K562 (cell line): ENCODE measurements at regions not wholly inside any gene's neighbourhood (a gene's known extent, or its start where the extent isn't known, plus 50 kb on each side); places are given as distances from the start of the nearest gene placed in this dataset.

Experiments used
- ATAC-seq: fragments of 200-7000 bp; cut with Tn5 transposase; 3 replicates; pipeline ENCODE4 v1.9.1; 2020; ENCODE audit warnings: moderate library complexity
- BruUV-seq: library from RNA; stranded (reverse); fragments of 400-500 nt; replicated peaks from 2 replicates; lab custom pipeline; 2021; lab: Mats Ljungman, UMichigan
- CTCF ChIA-PET: fragments of 300-600 bp; formaldehyde crosslinking; extraction: SDS; loops from one replicate; lab custom pipeline; 2021; ENCODE audit warnings: low intra/inter-chr PET ratio; lab: Yijun Ruan, JAX
- POLR2A ChIA-PET: fragments of 300-600, 350-650 bp; sonication (Branson Sonifier 250); formaldehyde crosslinking; extraction: SDS; loops from one replicate; lab custom pipeline; 2021; ENCODE audit warnings: antibody characterized with exemption, inconsistent platforms; lab: Yijun Ruan, JAX
- DNase-seq, 4 experiments: peaks; one replicate each; pipeline versions ENCODE4 v3.0.0 to v3.0.0-alpha.2; 2011 to 2018; ENCODE audit warnings: low spot score in 3 of 4, mixed read lengths in 3 of 4; ENCODE audit errors: extremely low read depth in 1 of 4
- FAIRE-seq: peaks from 2 replicates; lab custom pipeline; 2011; peaks lifted over from hg19 to GRCh38; lab: Jason Lieb, UNC
- H2AFZ ChIP-seq: 2 replicates; pipeline ENCODE4 v1.6.0; 2011; ENCODE audit warnings: low read depth, low read length, control low read depth, inconsistent platforms
- H3K27ac ChIP-seq: fragments of 200-600 bp; 3 replicates; pipeline ENCODE4 v1.8.0; 2011; ENCODE audit warnings: low read depth, mild to moderate bottlenecking, control low read depth, inconsistent platforms, low read length, moderate library complexity, mixed read lengths; ENCODE audit errors: extremely low read depth
- H3K27me3 ChIP-seq, 2 experiments: fragments of 300-600 bp in 1 of 2; 2 replicates in 1 of 2; 3 replicates in 1 of 2; pipeline versions ENCODE4 v1.6.0 to v1.8.0; 2011; ENCODE audit warnings: inconsistent platforms in 2 of 2, low read length in 2 of 2, mild to moderate bottlenecking in 1 of 2, mixed read lengths in 1 of 2, moderate library complexity in 1 of 2; ENCODE audit not compliant: control insufficient read depth in 2 of 2, insufficient read depth in 2 of 2
- H3K36me3 ChIP-seq: fragments of 300-600 bp; 3 replicates; pipeline ENCODE4 v1.8.0; 2011; ENCODE audit warnings: mild to moderate bottlenecking, low read length, inconsistent platforms; ENCODE audit not compliant: control insufficient read depth, insufficient read depth
- H3K4me1 ChIP-seq, 2 experiments: fragments of 200-600 bp in 1 of 2; replicated peaks in 1 of 2; 2 replicates in 1 of 2; 3 replicates in 1 of 2; pipeline versions ENCODE4 v1.5.1 to v1.8.0; 2011; ENCODE audit warnings: inconsistent platforms in 2 of 2, low read length in 2 of 2, mild to moderate bottlenecking in 1 of 2, mixed read lengths in 1 of 2, moderate library complexity in 1 of 2; ENCODE audit not compliant: control insufficient read depth in 2 of 2, insufficient read depth in 2 of 2
- H3K4me2 ChIP-seq: 2 replicates; pipeline ENCODE4 v1.6.1; 2011; ENCODE audit warnings: low read length, control low read depth, inconsistent platforms, mixed read lengths; ENCODE audit not compliant: insufficient read depth
- H3K4me3 ChIP-seq: fragments of 200-600 bp; sonication (generic), shearing (Covaris generic); 2 replicates; pipeline ENCODE4 v1.5.1; 2016; ENCODE audit warnings: control low read depth, inconsistent platforms
- H3K79me2 ChIP-seq: fragments of 200-600 bp; 3 replicates; pipeline ENCODE4 v1.8.0; 2011; ENCODE audit warnings: low read length, inconsistent platforms; ENCODE audit not compliant: control insufficient read depth, insufficient read depth
- H3K9ac ChIP-seq, 2 experiments: 2 replicates each; pipeline versions ENCODE4 v1.6.0 to v1.6.1; 2011; ENCODE audit warnings: low read depth in 2 of 2, low read length in 2 of 2, control low read depth in 1 of 2, inconsistent platforms in 1 of 2, mild to moderate bottlenecking in 1 of 2, mixed read lengths in 1 of 2; ENCODE audit not compliant: insufficient read depth in 1 of 2
- H3K9me1 ChIP-seq: one replicate; pipeline ENCODE4 v1.6.0; 2011; ENCODE audit warnings: inconsistent platforms, mild to moderate bottlenecking, low read length, moderate library complexity; ENCODE audit not compliant: control insufficient read depth, insufficient read depth
- H3K9me3 ChIP-seq: replicated peaks from 2 replicates; pipeline ENCODE4 v1.5.1; 2011; ENCODE audit warnings: low read depth, low read length, inconsistent platforms; ENCODE audit not compliant: control insufficient read depth, insufficient read depth
- H4K20me1 ChIP-seq: replicated peaks from 2 replicates; pipeline ENCODE4 v1.6.1; 2011; ENCODE audit warnings: low read length, inconsistent platforms, mixed read lengths; ENCODE audit not compliant: control insufficient read depth, insufficient read depth
- ARID1B ChIP-seq: fragments of 450-650 bp; IDR thresholded peaks from 2 replicates; pipeline ENCODE4 v1.6.1; 2016; ENCODE audit warnings: antibody characterized with exemption, mild to moderate bottlenecking, inconsistent platforms
- CHCHD3 ChIP-seq: fragments of 250-450 bp; sonication (Bioruptor Pico); IDR thresholded peaks from 2 replicates; pipeline ENCODE4 v2.1.2; 2022; ENCODE audit warnings: mild to moderate bottlenecking
- FOXP4 ChIP-seq: sonication (generic); formaldehyde crosslinking; IDR thresholded peaks from 2 replicates; pipeline ENCODE4 v1.8.0; 2022; ENCODE audit warnings: mild to moderate bottlenecking, missing genetic modification reagents, borderline replicate concordance
- ILK ChIP-seq: fragments of 450-650 bp; IDR thresholded peaks from 2 replicates; pipeline ENCODE4 v1.6.1; 2016; ENCODE audit warnings: missing genetic modification characterization, low read depth, mild to moderate bottlenecking, missing compliant biosample characterization, moderate library complexity, borderline replicate concordance
- WGBS: fragments of 100-300 bp; shearing (Covaris generic); methylation state at CpG from one replicate; pipeline ENCODE4 v1.1.6; 2016; ENCODE audit warnings: low coverage, mixed read lengths; ENCODE audit not compliant: insufficient coverage; ENCODE audit errors: missing lambda C conversion rate; 5-methylcytosine and 5-hydroxymethylcytosine counted together
- in situ Hi-C: fragments of 300-500 bp; cut with MboI; formaldehyde crosslinking; loops from 4 replicates; pipeline ENCODE4 v1.15.0; 2018; ENCODE audit warnings: inconsistent platforms, mixed read lengths
- intact Hi-C: fragments of 100-400 bp; cut with micrococcal nuclease; formaldehyde crosslinking; loops from 2 replicates; pipeline ENCODE4 v1.14.2; 2022
- TF ChIP-seq, protein P1 (sequence below): fragments of 250-450 bp; sonication (Bioruptor Pico); IDR thresholded peaks from 2 replicates; pipeline ENCODE4 v1.5.0; 2021

GRCh38 chr13:74077792-74078191, 56.4 kb downstream of the KLF12 start:
- H3K27me3 ChIP-seq: no peaks in the 10 kb centered on the region
- ChIA-PET CTCF (no interaction called here), POLR2A (no interaction called here)
- no peak overlapping the region for H3K9ac ChIP-seq
- no peak overlapping the region for H3K4me2 ChIP-seq
- ATAC-seq: no peak
- no peaks in the 10 kb centered on the region for H3K9me3 ChIP-seq
- H3K4me3 ChIP-seq: no peak overlapping the region
- no TSS peak for BruUV-seq
- H3K36me3 ChIP-seq: no peaks in the 10 kb centered on the region
- H3K79me2 ChIP-seq: no peaks in the 10 kb centered on the region
- no peak overlapping the region for H3K27ac ChIP-seq
- no peaks in the 10 kb centered on the region for H4K20me1 ChIP-seq
- intact Hi-C loops: no loop called here
- no peak for DNase-seq
- no peak for FAIRE-seq
- H3K9me1 ChIP-seq: no peaks in the 10 kb centered on the region
- in situ Hi-C loops: no loop called here
- WGBS: 4% methylated on average over 2 of the region's 2 CpGs
- no peaks in the 10 kb centered on the region for H3K4me1 ChIP-seq
- TF ChIP-seq ARID1B: no peak
- no peak for TF ChIP-seq FOXP4 (CRISPR knock-in tag)
- TF ChIP-seq CHCHD3 (CRISPR knock-in tag): no peak
- TF ChIP-seq ILK (tag): no peak
- TF ChIP-seq, protein P1, sequence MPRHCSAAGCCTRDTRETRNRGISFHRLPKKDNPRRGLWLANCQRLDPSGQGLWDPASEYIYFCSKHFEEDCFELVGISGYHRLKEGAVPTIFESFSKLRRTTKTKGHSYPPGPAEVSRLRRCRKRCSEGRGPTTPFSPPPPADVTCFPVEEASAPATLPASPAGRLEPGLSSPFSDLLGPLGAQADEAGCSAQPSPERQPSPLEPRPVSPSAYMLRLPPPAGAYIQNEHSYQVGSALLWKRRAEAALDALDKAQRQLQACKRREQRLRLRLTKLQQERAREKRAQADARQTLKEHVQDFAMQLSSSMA (CRISPR knock-in tag): no peak
- no peak overlapping the region for H2AFZ ChIP-seq
